GM12878 (cell line): ENCODE measurements at regions not wholly inside any gene's neighbourhood (a gene's known extent, or its start where the extent isn't known, plus 50 kb on each side); places are given as distances from the start of the nearest gene placed in this dataset.

Source experiments
- ATAC-seq: fragments of 200-7000 bp; cut with Tn5 transposase; 3 replicates; pipeline ENCODE4 v1.9.1; 2020; ENCODE audit warnings: mild to moderate bottlenecking, moderate library complexity
- BruUV-seq: library from RNA; stranded (reverse); fragments of 400-500 nt; replicated peaks from 2 replicates; lab custom pipeline; 2021; lab: Mats Ljungman, UMichigan
- CTCF ChIA-PET: fragments of 300-600 bp; sonication (Branson Sonifier 250); formaldehyde crosslinking; extraction: SDS; loops from one replicate; lab custom pipeline; 2021; ENCODE audit warnings: inconsistent platforms; lab: Yijun Ruan, JAX
- POLR2A ChIA-PET: fragments of 350-600 bp; formaldehyde crosslinking; extraction: SDS; loops from one replicate; lab custom pipeline; 2021; ENCODE audit warnings: inconsistent platforms; lab: Charles Lee
- RAD21 ChIA-PET: fragments of 300-600 bp; sonication (Branson Sonifier 250); formaldehyde crosslinking; loops from one replicate; lab custom pipeline; 2023; ENCODE audit warnings: antibody characterized with exemption; ENCODE audit not compliant: unreplicated experiment; lab: Charles Lee
- SMC1A ChIA-PET: fragments of 300-600 bp; sonication (Branson Sonifier 250); formaldehyde crosslinking; loops from one replicate; lab custom pipeline; 2023; ENCODE audit not compliant: unreplicated experiment, uncharacterized antibody; lab: Charles Lee
- DNase-seq: peaks from one replicate; pipeline ENCODE4 v3.0.0-alpha.2; 2011; ENCODE audit warnings: low read depth, low spot score
- FAIRE-seq: peaks from 3 replicates; lab custom pipeline; 2011; peaks lifted over from hg19 to GRCh38; lab: Jason Lieb, UNC
- H2AFZ ChIP-seq: 2 replicates; pipeline ENCODE4 v1.6.0; 2011; ENCODE audit warnings: low read depth, low read length, control low read depth; ENCODE audit not compliant: control insufficient read depth
- H3K27ac ChIP-seq: 2 replicates; pipeline ENCODE4 v1.5.1; 2011; ENCODE audit warnings: control low read depth; ENCODE audit not compliant: control insufficient read depth, insufficient read depth
- H3K27me3 ChIP-seq, 2 experiments: replicated peaks in 1 of 2; 2 replicates each; pipeline versions ENCODE4 v1.6.0 to v1.6.1; 2011; ENCODE audit warnings: low read length in 1 of 2; ENCODE audit not compliant: control insufficient read depth in 2 of 2, insufficient read depth in 2 of 2
- H3K36me3 ChIP-seq, 2 experiments: 2 replicates each; pipeline ENCODE4 v1.5.1; 2011; ENCODE audit warnings: low read length in 1 of 2; ENCODE audit not compliant: control insufficient read depth in 2 of 2, insufficient read depth in 2 of 2
- H3K4me1 ChIP-seq: 2 replicates; pipeline ENCODE4 v1.6.1; 2011; ENCODE audit warnings: mild to moderate bottlenecking, low read length, moderate library complexity, mixed read lengths; ENCODE audit not compliant: control insufficient read depth, insufficient read depth
- H3K4me2 ChIP-seq: 2 replicates; pipeline ENCODE4 v1.6.0; 2011; ENCODE audit warnings: control low read depth; ENCODE audit not compliant: control insufficient read depth, insufficient read depth
- H3K4me3 ChIP-seq: fragments of 200-600 bp; sonication (generic); 2 replicates; pipeline ENCODE4 v1.5.1; 2016
- H3K79me2 ChIP-seq: 2 replicates; pipeline ENCODE4 v1.6.0; 2011; ENCODE audit warnings: low read length; ENCODE audit not compliant: control insufficient read depth, insufficient read depth
- H3K9ac ChIP-seq: 2 replicates; pipeline ENCODE4 v1.8.0; 2011; ENCODE audit warnings: low read length, control low read depth, mixed read lengths; ENCODE audit not compliant: control insufficient read depth, insufficient read depth
- H3K9me3 ChIP-seq: replicated peaks from 3 replicates; pipeline ENCODE4 v1.5.1; 2011; ENCODE audit warnings: mild to moderate bottlenecking, low read length; ENCODE audit not compliant: control insufficient read depth, insufficient read depth
- H4K20me1 ChIP-seq: 2 replicates; pipeline ENCODE4 v1.6.0; 2011; ENCODE audit not compliant: control insufficient read depth, insufficient read depth
- CBFB ChIP-seq: IDR thresholded peaks from 2 replicates; pipeline ENCODE4 v1.6.1; 2016; ENCODE audit warnings: antibody characterized with exemption, low read depth
- CHD1 ChIP-seq: IDR thresholded peaks from 2 replicates; pipeline ENCODE4 v1.6.1; 2012; ENCODE audit warnings: low read depth, low read length, improper control_type of control experiment
- DPF2 ChIP-seq: fragments of 450-650 bp; IDR thresholded peaks from 2 replicates; pipeline ENCODE4 v1.6.1; 2017; ENCODE audit warnings: mild to moderate bottlenecking
- EZH2 ChIP-seq: IDR thresholded peaks from 2 replicates; pipeline ENCODE4 v1.6.1; 2012; ENCODE audit warnings: low read depth, mild to moderate bottlenecking, control low read depth, inconsistent platforms, low read length, borderline replicate concordance; ENCODE audit not compliant: control insufficient read depth
- FOS ChIP-seq: IDR thresholded peaks from 3 replicates; pipeline ENCODE4 v1.6.1; 2011; ENCODE audit warnings: borderline replicate concordance; ENCODE audit not compliant: insufficient read length; ENCODE audit errors: extremely low read depth
- FOXK2 ChIP-seq: fragments of 450-650 bp; IDR thresholded peaks from 2 replicates; pipeline ENCODE4 v1.6.1; 2017; ENCODE audit warnings: mild to moderate bottlenecking, moderate library complexity
- PAX8 ChIP-seq: fragments of 450-650 bp; IDR thresholded peaks from 2 replicates; pipeline ENCODE4 v1.6.1; 2017; ENCODE audit warnings: mild to moderate bottlenecking, moderate library complexity
- SMC3 ChIP-seq: IDR thresholded peaks from 2 replicates; pipeline ENCODE4 v1.6.1; 2011; ENCODE audit warnings: low read length, improper control_type of control experiment, borderline replicate concordance
- SPI1 ChIP-seq: IDR thresholded peaks from 2 replicates; pipeline ENCODE4 v1.6.1; 2011; ENCODE audit warnings: low read depth, mild to moderate bottlenecking, low read length, moderate library complexity, borderline replicate concordance; ENCODE audit not compliant: insufficient read depth
- SREBF2 ChIP-seq: IDR thresholded peaks from 2 replicates; pipeline ENCODE4 v1.6.1; 2012; ENCODE audit warnings: mild to moderate bottlenecking, low read length
- TARDBP ChIP-seq: IDR thresholded peaks from 2 replicates; pipeline ENCODE4 v1.6.1; 2016; ENCODE audit warnings: borderline replicate concordance
- TCF12 ChIP-seq: IDR thresholded peaks from 2 replicates; pipeline ENCODE4 v1.6.1; 2011; ENCODE audit warnings: low read depth, mild to moderate bottlenecking, low read length
- YBX1 ChIP-seq: fragments of 450-650 bp; IDR thresholded peaks from 2 replicates; pipeline ENCODE4 v1.6.1; 2016; ENCODE audit warnings: antibody characterized with exemption
- WGBS: methylation state at CpG from one replicate; pipeline ENCODE4 v1.1.6; 2016; ENCODE audit warnings: low lambda C conversion rate; ENCODE audit not compliant: insufficient replicate concordance, insufficient coverage; ENCODE audit errors: missing lambda C conversion rate; 5-methylcytosine and 5-hydroxymethylcytosine counted together
- in situ Hi-C: fragments of 300-500 bp; cut with MboI; formaldehyde crosslinking; loops from 9 replicates; pipeline ENCODE4 v1.14.3; 2018; ENCODE audit warnings: mixed read lengths
- intact Hi-C: fragments of 100-400 bp; cut with micrococcal nuclease; formaldehyde crosslinking; loops from one replicate; pipeline ENCODE4 v1.14.2; 2022; ENCODE audit not compliant: unreplicated experiment
- TF ChIP-seq, protein P1 (sequence below): fragments of 450-650 bp; IDR thresholded peaks from 2 replicates; pipeline ENCODE4 v1.6.1; 2017; ENCODE audit warnings: mild to moderate bottlenecking, moderate library complexity
- TF ChIP-seq, protein P2 (sequence below): fragments of 450-650 bp; IDR thresholded peaks from 2 replicates; pipeline ENCODE4 v1.6.1; 2017; ENCODE audit warnings: mild to moderate bottlenecking
- TF ChIP-seq, protein P3 (sequence below): fragments of 450-650 bp; formaldehyde crosslinking; IDR thresholded peaks from 2 replicates; pipeline ENCODE4 v1.4.0; 2022; ENCODE audit warnings: mild to moderate bottlenecking, moderate library complexity

DNA sequence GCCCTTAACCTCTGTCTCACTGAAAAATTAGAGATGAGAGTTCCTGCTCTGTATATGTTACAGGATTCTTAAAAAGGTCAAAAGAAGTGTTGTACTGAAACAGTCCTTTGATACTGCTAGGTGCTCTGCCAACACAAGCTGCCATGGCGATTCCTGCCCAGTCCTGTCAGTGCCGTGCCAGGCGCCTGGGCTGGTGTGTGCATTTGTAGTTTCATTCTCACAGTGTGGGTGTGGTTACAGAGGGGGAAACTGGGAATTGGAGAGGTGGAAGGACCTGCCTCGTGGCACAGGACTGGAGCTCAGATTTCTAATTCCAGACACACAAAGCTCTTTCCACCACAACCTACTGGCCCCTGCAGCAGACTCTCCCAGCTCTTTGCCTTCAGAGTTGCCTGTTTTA lies 122.3 kb upstream of the RAB6C start:
- FAIRE-seq: no peak
- no peak overlapping the region for H2AFZ ChIP-seq
- 32% methylated on average over 4 of the region's 4 CpGs for WGBS
- no peak for DNase-seq
- no peak for ATAC-seq
- intact Hi-C loops: loop anchor here (10.0 kb wide), 1 partner anchor 662 kb away; no protein-coding TSS in a partner anchor
- no peak overlapping the region for H3K4me3 ChIP-seq
- SMC1A ChIA-PET: no interaction called here
- in situ Hi-C loops: loop anchor here (10.0 kb wide), 1 partner anchor 1122 kb away; no protein-coding TSS in a partner anchor
- no peaks in the 10 kb centered on the region for H3K9me3 ChIP-seq
- H3K36me3 ChIP-seq: no peaks in the 10 kb centered on the region
- BruUV-seq: no TSS peak
- RAD21 ChIA-PET: no interaction called here
- CTCF ChIA-PET: interaction anchor here (1.2 kb wide), 1 partner anchor 10 kb away, joined by 3 read pairs; no protein-coding TSS in a partner anchor
- no peak overlapping the region for H3K27ac ChIP-seq
- no peak overlapping the region for H3K9ac ChIP-seq
- no peak overlapping the region for H3K4me2 ChIP-seq
- no peaks in the 10 kb centered on the region; a peak in 3 of 4 replicates for H3K27me3 ChIP-seq
- POLR2A ChIA-PET: no interaction called here
- no peaks in the 10 kb centered on the region for H3K79me2 ChIP-seq
- no peak for TF ChIP-seq SPI1
- no peak for TF ChIP-seq CHD1
- TF ChIP-seq YBX1: no peak
- no peak for TF ChIP-seq CBFB
- TF ChIP-seq FOS: no peak
- no peak for TF ChIP-seq SREBF2
- TF ChIP-seq, protein P1, sequence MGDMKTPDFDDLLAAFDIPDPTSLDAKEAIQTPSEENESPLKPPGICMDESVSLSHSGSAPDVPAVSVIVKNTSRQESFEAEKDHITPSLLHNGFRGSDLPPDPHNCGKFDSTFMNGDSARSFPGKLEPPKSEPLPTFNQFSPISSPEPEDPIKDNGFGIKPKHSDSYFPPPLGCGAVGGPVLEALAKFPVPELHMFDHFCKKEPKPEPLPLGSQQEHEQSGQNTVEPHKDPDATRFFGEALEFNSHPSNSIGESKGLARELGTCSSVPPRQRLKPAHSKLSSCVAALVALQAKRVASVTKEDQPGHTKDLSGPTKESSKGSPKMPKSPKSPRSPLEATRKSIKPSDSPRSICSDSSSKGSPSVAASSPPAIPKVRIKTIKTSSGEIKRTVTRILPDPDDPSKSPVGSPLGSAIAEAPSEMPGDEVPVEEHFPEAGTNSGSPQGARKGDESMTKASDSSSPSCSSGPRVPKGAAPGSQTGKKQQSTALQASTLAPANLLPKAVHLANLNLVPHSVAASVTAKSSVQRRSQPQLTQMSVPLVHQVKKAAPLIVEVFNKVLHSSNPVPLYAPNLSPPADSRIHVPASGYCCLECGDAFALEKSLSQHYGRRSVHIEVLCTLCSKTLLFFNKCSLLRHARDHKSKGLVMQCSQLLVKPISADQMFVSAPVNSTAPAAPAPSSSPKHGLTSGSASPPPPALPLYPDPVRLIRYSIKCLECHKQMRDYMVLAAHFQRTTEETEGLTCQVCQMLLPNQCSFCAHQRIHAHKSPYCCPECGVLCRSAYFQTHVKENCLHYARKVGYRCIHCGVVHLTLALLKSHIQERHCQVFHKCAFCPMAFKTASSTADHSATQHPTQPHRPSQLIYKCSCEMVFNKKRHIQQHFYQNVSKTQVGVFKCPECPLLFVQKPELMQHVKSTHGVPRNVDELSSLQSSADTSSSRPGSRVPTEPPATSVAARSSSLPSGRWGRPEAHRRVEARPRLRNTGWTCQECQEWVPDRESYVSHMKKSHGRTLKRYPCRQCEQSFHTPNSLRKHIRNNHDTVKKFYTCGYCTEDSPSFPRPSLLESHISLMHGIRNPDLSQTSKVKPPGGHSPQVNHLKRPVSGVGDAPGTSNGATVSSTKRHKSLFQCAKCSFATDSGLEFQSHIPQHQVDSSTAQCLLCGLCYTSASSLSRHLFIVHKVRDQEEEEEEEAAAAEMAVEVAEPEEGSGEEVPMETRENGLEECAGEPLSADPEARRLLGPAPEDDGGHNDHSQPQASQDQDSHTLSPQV: no peak
- TF ChIP-seq SMC3: no peak
- TF ChIP-seq, protein P2, sequence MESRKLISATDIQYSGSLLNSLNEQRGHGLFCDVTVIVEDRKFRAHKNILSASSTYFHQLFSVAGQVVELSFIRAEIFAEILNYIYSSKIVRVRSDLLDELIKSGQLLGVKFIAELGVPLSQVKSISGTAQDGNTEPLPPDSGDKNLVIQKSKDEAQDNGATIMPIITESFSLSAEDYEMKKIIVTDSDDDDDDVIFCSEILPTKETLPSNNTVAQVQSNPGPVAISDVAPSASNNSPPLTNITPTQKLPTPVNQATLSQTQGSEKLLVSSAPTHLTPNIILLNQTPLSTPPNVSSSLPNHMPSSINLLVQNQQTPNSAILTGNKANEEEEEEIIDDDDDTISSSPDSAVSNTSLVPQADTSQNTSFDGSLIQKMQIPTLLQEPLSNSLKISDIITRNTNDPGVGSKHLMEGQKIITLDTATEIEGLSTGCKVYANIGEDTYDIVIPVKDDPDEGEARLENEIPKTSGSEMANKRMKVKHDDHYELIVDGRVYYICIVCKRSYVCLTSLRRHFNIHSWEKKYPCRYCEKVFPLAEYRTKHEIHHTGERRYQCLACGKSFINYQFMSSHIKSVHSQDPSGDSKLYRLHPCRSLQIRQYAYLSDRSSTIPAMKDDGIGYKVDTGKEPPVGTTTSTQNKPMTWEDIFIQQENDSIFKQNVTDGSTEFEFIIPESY: no peak
- TF ChIP-seq, protein P3, sequence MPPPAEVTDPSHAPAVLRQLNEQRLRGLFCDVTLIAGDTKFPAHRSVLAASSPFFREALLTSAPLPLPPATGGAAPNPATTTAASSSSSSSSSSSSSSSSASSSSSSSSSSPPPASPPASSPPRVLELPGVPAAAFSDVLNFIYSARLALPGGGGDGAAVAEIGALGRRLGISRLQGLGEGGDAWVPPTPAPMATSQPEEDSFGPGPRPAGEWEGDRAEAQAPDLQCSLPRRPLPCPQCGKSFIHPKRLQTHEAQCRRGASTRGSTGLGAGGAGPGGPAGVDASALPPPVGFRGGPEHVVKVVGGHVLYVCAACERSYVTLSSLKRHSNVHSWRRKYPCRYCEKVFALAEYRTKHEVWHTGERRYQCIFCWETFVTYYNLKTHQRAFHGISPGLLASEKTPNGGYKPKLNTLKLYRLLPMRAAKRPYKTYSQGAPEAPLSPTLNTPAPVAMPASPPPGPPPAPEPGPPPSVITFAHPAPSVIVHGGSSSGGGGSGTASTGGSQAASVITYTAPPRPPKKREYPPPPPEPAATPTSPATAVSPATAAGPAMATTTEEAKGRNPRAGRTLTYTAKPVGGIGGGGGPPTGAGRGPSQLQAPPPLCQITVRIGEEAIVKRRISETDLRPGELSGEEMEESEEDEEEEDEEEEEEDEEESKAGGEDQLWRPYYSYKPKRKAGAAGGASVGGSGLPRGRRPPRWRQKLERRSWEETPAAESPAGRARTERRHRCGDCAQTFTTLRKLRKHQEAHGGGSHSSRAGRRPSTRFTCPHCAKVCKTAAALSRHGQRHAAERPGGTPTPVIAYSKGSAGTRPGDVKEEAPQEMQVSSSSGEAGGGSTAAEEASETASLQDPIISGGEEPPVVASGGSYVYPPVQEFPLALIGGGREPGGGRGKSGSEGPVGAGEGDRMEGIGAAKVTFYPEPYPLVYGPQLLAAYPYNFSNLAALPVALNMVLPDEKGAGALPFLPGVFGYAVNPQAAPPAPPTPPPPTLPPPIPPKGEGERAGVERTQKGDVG (CRISPR knock-in tag): no peak
- TF ChIP-seq DPF2: no peak
- TF ChIP-seq EZH2: no peak
- TF ChIP-seq TARDBP: no peak
- TF ChIP-seq PAX8: no peak
- TF ChIP-seq TCF12: no peak
- no peak for TF ChIP-seq FOXK2
- no peaks in the 10 kb centered on the region for H3K4me1 ChIP-seq
- no peaks in the 10 kb centered on the region for H4K20me1 ChIP-seq
